ENCODE measurements at regions not wholly inside any gene's neighbourhood (a gene's known extent, or its start where the extent isn't known, plus 50 kb on each side); places are given as distances from the start of the nearest gene placed in this dataset.

GRCh38 chr6:17002123-17002522, 99.7 kb upstream of the STMND1 start (continued):
- TF ChIP-seq ZBTB4 (CRISPR knock-in tag; IDR thresholded peaks at IDR 0.05) (no peak), ELK1 (IDR thresholded peaks at IDR 0.05; ENCODE audit: low read depth, low read length) (no peak), SUZ12 (IDR thresholded peaks at IDR 0.05; ENCODE audit: unreplicated experiment) (no peak), FOXM1 (IDR thresholded peaks at IDR 0.05; ENCODE audit: low read depth, low read length) (no peak), SIX5 (IDR thresholded peaks at IDR 0.05; ENCODE audit: low read depth, low read length, severe bottlenecking) (no peak), CUX1 (IDR thresholded peaks at IDR 0.05; ENCODE audit: insufficient replicate concordance, low read depth, low read length) (no peak), SMAD5 (IDR thresholded peaks at IDR 0.05; ENCODE audit: low read depth) (no peak), MEF2A (IDR thresholded peaks at IDR 0.05; ENCODE audit: insufficient read depth, low read depth, low read length) (no peak), SMAD1 (IDR thresholded peaks at IDR 0.05; ENCODE audit: low read depth, partially characterized antibody) (no peak)
